Hematopoietic multipotent progenitor cell treated with erythropoietin and hydrocortisone succinate and interleukin-3 and kit ligand, for 8 days (in vitro differentiated cells): ENCODE measurements at regions not wholly inside any gene's neighbourhood (a gene's known extent, or its start where the extent isn't known, plus 50 kb on each side); places are given as distances from the start of the nearest gene placed in this dataset.

Source experiments
- DNase-seq: peaks from one replicate; pipeline ENCODE4 v3.0.0-alpha.2; 2015

DNA sequence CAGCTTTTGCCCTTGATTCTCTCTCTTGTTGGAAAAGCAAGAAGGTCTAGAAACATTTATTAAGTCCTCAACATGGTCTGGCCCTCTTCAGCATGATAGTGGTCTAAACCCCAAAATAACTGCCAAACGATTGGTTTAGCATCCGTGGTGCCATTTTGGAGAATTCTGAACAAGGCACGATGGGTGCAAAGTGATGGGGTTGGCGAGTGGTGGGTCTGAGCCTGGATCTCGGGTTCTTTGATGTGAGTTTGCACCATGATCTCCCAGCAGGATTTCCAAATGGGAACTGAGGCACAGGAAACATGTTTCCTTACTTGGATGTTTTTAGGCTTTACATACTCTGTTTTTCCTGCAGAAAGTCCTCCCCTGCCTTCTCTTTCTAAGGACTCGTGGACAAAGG is 240.3 kb downstream of the MYCN start:
- DNase-seq = no peak

GRCh38 chr2:16179701-16180416 is 239.5 kb downstream of the MYCN start:
- no peak for DNase-seq

GRCh38 chr2:16178551-16179130 is 238.3 kb downstream of the MYCN start:
- no peak for DNase-seq

- DNase-seq = no peak
These were observed 237.4 kb downstream of the MYCN start for GRCh38 chr2:16177671-16178180.

GRCh38 chr2:16176971-16177480 is 236.7 kb downstream of the MYCN start:
- DNase-seq = no peak

- no peak for DNase-seq
These were observed 235.0 kb downstream of the MYCN start for GRCh38 chr2:16175247-16175825.

DNA sequence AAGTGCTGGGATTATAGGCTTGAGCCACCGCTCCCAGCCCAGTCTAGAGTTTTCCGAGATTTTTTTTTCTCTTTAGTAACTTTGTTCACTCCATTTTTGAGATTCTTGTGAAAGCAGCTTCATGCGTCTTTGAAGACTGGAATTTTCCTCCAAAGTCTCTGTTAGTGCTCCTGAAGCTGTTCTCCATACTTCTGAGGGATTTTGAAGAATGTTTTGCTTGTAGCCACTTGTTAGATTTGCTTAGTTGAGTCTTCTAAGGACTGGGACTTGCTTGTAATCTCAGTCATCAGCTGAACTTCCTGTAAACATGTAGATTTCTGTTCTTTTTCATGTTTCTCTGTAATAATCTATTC is 234.3 kb downstream of the MYCN start:
- DNase-seq = no peak

DNA sequence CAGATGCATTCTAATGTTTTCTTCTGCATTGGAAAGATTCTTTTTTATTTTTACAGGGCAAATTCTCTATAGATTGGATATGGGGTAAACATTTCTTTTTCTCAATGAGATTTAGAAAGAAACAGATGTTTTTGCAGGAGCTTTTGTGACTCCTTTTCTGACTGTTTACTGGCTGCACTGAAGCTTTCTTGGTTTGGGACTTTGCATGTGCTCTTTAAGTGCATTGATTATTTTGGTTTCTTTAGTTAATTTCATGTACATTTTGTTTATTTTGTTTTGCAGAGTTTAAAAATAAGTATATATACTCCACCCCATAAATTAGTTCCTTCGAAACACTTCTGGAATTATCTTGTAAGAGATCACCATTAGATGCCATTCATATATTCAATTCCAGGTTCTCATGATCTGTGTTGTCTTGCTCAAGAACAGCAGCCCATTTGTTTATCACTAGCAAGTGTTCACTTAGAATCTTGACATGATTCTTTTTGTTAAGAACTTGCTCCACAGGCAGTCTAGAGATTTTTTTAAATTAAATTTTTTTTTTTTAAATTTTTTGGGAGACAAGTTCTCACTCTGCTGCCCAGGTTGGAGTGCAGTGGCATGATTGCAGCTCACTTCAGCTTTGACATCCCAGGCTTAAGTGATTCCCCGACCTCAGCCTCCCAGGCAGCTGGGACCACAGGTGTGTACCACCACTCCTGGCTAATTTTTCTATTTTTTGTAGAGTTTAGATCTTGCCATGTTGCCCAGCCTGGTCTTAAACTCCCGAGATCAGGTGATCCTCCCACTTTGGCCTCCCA is 233.7 kb downstream of the MYCN start:
- DNase-seq = no peak

DNA sequence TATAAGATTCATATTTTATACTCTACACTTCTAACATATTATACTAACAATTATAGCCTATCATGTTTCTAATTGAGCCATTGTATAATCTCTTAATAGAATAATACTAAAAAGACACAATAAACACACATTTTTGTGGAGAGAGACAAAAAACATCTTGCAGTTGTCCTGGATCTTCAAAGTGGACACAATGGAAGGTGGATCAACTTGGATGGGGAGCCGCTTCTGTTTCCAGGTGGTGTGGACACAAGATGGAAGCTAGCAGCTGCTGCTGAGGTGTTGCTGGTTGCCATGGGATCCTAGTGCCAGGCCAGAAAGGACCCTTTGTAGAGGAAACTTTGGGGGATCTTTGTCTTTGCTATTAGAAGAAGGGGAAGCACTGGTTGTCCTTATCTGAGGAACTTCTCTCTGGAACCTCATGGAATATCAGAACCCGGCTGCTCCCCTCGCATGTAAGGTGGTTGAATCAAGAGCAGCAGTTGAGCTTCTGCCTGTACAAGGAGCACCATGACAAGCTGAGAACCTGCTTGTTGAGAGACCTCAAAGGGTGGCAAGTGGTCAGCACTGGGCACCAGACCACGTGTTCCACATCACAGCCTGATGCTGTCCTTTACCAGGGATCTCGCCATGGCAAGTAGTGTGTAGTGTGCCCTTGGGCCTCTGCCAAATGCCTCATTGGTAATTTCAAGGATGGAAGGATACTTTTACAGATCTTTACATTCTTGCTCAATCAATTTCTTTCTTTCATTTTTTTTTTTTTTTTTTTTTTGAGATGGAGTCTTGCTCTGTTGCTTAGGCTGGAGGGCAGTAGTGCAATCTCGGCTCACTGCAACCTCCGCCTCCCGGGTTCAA is 232.2 kb downstream of the MYCN start:
- DNase-seq = no peak

- DNase-seq = no peak
These were observed 231.1 kb downstream of the MYCN start for GRCh38 chr2:16171425-16171920.

DNA sequence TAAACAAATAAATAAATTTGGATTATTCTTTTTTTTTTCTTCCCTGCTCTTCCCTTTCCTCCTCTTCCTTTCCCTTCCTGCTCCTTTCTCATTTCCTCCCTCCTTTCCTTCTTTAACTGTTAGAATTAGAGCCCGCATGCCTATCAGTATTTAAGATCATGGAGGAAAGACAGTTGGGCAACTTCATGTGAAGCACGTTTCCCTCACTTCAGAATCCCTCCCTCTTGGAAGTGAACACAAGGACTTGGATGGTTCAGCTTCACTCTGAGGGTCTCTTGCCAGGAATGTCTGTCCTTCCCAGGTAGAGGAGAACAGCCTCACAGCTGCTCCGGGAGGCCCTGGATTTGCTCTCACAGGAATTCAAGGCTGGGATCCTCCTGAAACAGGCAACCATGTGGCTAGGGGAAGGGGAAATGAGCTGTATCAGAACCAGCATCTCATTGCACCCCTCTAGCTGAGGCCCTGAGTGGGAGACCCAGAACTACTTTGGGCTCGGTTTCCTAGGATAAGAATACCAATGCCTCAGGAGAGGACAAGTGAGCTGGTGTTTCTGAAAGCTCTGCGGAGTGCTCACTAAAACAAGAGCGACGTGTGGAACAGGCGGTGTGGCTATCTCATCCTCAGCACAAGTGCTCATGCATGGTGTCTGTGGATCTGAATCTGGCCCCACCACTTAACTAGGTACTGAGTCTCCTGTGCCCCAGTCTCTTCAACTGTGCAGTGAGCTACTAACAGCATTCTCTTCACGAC is 230.5 kb downstream of the MYCN start:
- no peak for DNase-seq

DNA sequence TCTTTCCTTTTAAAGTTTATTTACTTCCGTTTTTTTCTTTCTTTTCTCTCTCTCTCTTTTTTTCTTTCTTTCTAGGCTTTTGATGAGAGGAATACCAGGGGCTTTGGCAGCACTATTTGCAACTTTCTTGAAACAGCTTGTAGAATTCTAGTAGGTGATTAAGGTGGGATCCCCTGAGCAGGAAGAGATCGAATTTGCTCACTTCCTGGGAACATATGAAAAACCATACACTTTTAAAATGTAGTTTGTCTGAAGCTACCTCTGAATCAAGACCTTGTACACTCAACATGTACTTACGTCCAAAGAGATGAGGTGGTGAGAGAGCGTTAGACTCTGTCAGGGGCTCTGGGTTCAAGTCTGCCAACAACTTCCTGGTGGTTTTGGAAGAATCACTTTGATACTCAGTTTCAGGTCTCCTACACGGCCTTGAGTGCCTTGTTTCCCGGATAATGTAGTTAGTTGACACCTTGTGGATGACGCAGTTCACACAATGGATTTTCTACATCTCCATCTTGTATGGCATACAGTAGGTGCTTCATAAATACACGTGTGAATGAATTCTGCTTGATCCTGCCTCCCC is 229.1 kb downstream of the MYCN start:
- DNase-seq = no peak

GRCh38 chr2:16168506-16169264 is 228.3 kb downstream of the MYCN start:
- DNase-seq = no peak

DNA sequence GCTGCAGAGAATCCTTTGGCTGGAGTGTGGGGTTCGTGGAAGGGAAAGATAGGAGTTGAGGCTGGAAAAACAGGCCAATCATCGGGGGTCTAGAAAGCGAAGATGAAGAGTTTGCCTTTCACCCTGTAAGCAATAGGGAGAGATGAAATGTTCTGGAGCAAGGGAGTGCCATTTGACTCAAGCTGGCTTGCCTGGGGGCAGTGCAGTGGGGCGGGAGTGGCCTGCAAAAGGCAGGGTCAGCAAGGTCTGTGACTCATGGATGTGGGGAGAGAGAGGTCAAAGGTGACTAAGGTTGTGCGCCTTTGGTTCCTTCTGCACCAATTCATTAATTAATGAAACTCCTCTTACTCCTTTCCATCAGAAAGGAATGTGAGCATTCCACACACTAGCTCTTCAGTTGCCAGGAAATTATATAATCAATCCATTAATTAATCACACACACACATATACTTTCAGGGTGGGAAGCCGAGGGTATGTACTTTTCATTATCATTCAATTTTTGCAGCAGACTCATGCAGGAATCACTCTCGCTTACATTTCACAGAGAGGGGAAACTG is 227.6 kb downstream of the MYCN start:
- no peak for DNase-seq

DNA sequence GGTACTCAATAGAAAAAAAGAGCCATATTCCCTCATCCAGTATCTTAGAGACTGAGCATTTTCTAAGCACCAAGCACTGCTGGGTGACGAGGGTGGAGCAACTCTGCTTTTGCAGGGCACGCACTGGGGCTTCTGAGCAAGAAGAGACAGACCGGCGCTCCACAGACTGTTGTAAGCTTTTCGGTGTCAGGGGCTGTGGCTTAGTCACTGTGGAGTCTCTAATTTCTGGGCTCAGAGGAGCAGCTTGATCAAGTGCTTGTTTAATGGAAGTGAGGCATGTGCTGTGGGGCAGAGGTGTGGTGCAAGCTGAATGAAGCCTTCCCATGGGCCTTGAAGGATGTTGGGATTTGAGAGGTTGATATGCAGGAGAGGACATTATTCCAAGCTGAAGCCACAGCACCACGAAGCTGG is 227.1 kb downstream of the MYCN start:
- DNase-seq = no peak

DNA sequence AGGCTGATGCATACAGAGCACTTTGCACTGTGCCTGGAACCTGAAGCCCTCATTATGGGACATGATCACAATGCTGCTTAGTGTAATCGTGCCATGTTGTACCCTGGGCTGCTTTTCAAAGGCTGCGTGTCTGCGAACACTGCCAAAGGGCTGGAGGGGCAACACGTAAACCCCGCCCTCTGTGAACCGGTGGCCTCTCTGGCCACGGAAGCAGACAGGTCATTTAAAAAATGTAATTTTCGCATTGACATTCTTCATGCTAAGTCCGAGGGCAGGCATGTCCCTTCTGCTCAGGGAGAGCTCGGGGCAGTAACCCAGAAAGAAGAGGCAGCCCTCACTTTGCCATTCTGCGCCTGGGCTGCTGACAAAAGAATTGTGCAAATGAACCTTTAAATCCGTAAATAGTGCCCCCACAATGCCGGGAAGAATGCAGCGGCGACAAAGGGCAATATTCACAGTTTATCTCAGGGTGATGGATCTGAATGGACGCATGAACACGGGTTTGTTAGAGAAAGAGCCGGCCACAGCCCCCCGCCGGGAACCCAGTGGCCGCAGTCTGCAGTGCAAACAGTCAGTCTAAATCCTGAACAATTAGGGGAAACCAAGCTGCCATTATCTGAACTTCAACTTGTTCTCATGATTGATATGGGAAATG is 226.1 kb downstream of the MYCN start:
- no peak for DNase-seq

- no peak for DNase-seq
These were observed 225.4 kb downstream of the MYCN start for GRCh38 chr2:16165518-16166326.

DNA sequence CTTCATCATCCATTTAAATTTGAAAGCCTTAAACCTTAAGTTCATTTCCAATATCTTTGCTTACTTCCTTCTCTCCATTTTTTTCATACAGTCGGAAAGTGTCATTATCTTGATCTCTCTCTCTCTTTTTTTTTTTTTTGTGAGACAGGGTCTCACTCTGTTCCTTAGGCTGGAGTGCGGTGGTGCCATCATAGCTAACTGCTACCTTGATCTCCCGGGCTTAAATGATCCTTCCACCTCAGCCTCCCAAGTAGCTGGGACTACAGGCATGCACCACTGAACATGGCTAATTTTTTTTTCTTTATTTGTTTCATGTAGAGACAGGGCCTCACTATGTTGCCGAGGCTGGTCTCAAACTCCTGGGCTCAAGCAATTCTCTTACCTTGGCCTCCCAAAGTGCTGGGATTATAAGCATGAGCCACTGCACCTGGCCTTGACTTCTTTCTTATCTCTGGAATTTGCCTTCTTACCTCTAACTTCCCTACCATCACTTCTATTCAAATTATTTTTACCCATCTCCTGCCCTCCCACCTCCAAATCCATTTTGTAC is 222.2 kb downstream of the MYCN start:
- no peak for DNase-seq
